HG03139 (cell line): ENCODE measurements at regions not wholly inside any gene's neighbourhood (a gene's known extent, or its start where the extent isn't known, plus 50 kb on each side); places are given as distances from the start of the nearest gene placed in this dataset.
"Not testable (repeated sequence)": the region's sequence is repeated elsewhere in the genome, so short reads cannot be mapped to it uniquely, and the experiment has no call there.

Experiments used
- ATAC-seq: cut with Tn5 transposase; IDR thresholded peaks from one replicate; pipeline ENCODE4 v1.9.1; 2021; ENCODE audit not compliant: unreplicated experiment

- no peak for ATAC-seq
Observed at GRCh38 chr4:84146300-84146959, 352.7 kb downstream of the NKX6-1 start.

GRCh38 chr4:84145176-84145575, 353.9 kb downstream of the NKX6-1 start:
- ATAC-seq: no peak

GRCh38 chr4:84126911-84127310, 372.2 kb downstream of the NKX6-1 start:
- not testable (repeated sequence) for ATAC-seq

- no peak for ATAC-seq
Observed at GRCh38 chr4:84126061-84126787, 372.9 kb downstream of the NKX6-1 start.

GRCh38 chr4:84110040-84110439, 389.1 kb downstream of the NKX6-1 start:
- no peak for ATAC-seq

GRCh38 chr4:84101653-84102625, 397.2 kb downstream of the NKX6-1 start:
- not testable (repeated sequence) for ATAC-seq

GRCh38 chr4:84100071-84100470, 399.0 kb downstream of the NKX6-1 start:
- no peak for ATAC-seq

GRCh38 chr4:84099599-84099998, 399.5 kb downstream of the NKX6-1 start:
- ATAC-seq: no peak

- ATAC-seq: no peak
Observed at GRCh38 chr4:84091266-84091665, 407.8 kb downstream of the NKX6-1 start.

GRCh38 chr4:84089652-84090437, 409.2 kb downstream of the NKX6-1 start:
- ATAC-seq: no peak

GRCh38 chr4:84085986-84086385, 413.1 kb downstream of the NKX6-1 start:
- ATAC-seq: no peak

GRCh38 chr4:84070289-84070688, 428.8 kb downstream of the NKX6-1 start:
- no peak for ATAC-seq

GRCh38 chr4:84063619-84064018, 435.5 kb downstream of the NKX6-1 start:
- ATAC-seq: no peak

GRCh38 chr4:84058201-84058600, 440.9 kb downstream of the NKX6-1 start:
- no peak for ATAC-seq

- ATAC-seq: no peak
Observed at GRCh38 chr4:84051639-84052038, 447.5 kb downstream of the NKX6-1 start.

- no peak for ATAC-seq
Observed at GRCh38 chr4:84051089-84051488, 448.0 kb downstream of the NKX6-1 start.

GRCh38 chr4:84050015-84050414, 449.1 kb downstream of the NKX6-1 start:
- ATAC-seq: no peak

GRCh38 chr4:84046551-84046950, 452.5 kb downstream of the NKX6-1 start:
- ATAC-seq: no peak

- no peak for ATAC-seq
Observed at GRCh38 chr4:84041426-84041825, 457.7 kb downstream of the NKX6-1 start.

GRCh38 chr4:84035568-84035967, 463.5 kb downstream of the NKX6-1 start:
- no peak for ATAC-seq

- peak; percentile 75 for ATAC-seq
Observed at GRCh38 chr4:84032372-84032771, 466.7 kb downstream of the NKX6-1 start.
